OCI-LY1 (cell line): ENCODE measurements at regions not wholly inside any gene's neighbourhood (a gene's known extent, or its start where the extent isn't known, plus 50 kb on each side); places are given as distances from the start of the nearest gene placed in this dataset.

ENCODE experiments used
- H2AFZ ChIP-seq: fragments of 200-600 bp; sonication (generic), shearing (Covaris generic); 2 replicates; pipeline ENCODE4 v1.6.0; 2014; ENCODE audit warnings: antibody characterized with exemption, mild to moderate bottlenecking, low read length
- H3F3A ChIP-seq: fragments of 200-600 bp; sonication (generic), shearing (Covaris generic); 2 replicates; pipeline ENCODE4 v1.6.0; 2014; ENCODE audit warnings: mild to moderate bottlenecking, antibody characterized with exemption, low read length, moderate library complexity; ENCODE audit not compliant: insufficient read depth
- H3K27ac ChIP-seq: fragments of 200-600 bp; sonication (generic); 2 replicates; pipeline ENCODE4 v1.5.1; 2014; ENCODE audit warnings: low read length, mixed run types, mild to moderate bottlenecking, low read depth; ENCODE audit not compliant: poor library complexity, severe bottlenecking
- H3K27me3 ChIP-seq: fragments of 200-600 bp; sonication (generic); 2 replicates; pipeline ENCODE4 v1.6.0; 2014; ENCODE audit warnings: antibody characterized with exemption, mild to moderate bottlenecking, low read length, moderate library complexity; ENCODE audit not compliant: insufficient read depth
- H3K36me3 ChIP-seq: fragments of 200-600 bp; sonication (generic); 2 replicates; pipeline ENCODE4 v1.6.1; 2014; ENCODE audit warnings: mild to moderate bottlenecking, antibody characterized with exemption, low read length, moderate library complexity, mixed read lengths; ENCODE audit not compliant: insufficient read depth
- H3K4me1 ChIP-seq: fragments of 200-600 bp; sonication (generic); 2 replicates; pipeline ENCODE4 v1.5.1; 2014; ENCODE audit warnings: mild to moderate bottlenecking, low read length, moderate library complexity; ENCODE audit not compliant: insufficient read depth, severe bottlenecking
- H3K4me2 ChIP-seq: fragments of 200-600 bp; sonication (generic), shearing (Covaris generic); 2 replicates; pipeline ENCODE4 v1.6.1; 2014; ENCODE audit warnings: low read length
- H3K4me3 ChIP-seq: fragments of 200-600 bp; sonication (generic); 2 replicates; pipeline ENCODE4 v1.5.1; 2014; ENCODE audit warnings: low read length, low read depth, mild to moderate bottlenecking, mixed read lengths; ENCODE audit not compliant: poor library complexity, severe bottlenecking
- H3K79me2 ChIP-seq: fragments of 200-600 bp; shearing (Covaris generic); 2 replicates; pipeline ENCODE4 v1.6.1; 2016; ENCODE audit warnings: mixed run types, low read length, mixed read lengths; ENCODE audit not compliant: insufficient read depth
- H3K9ac ChIP-seq: fragments of 200-600 bp; sonication (generic), shearing (Covaris generic); 2 replicates; pipeline ENCODE4 v1.6.1; 2014; ENCODE audit warnings: mild to moderate bottlenecking, low read length, mixed read lengths
- H3K9me2 ChIP-seq: fragments of 200-600 bp; sonication (generic), shearing (Covaris generic); 2 replicates; pipeline ENCODE4 v1.6.1; 2014; ENCODE audit warnings: low read depth, mild to moderate bottlenecking, low read length, mixed read lengths
- H3K9me3 ChIP-seq: fragments of 200-600 bp; shearing (Covaris generic); 2 replicates; pipeline ENCODE4 v1.6.1; 2014; ENCODE audit warnings: low read length, mixed read lengths
- H4K20me1 ChIP-seq: fragments of 200-600 bp; sonication (generic), shearing (Covaris generic); 2 replicates; pipeline ENCODE4 v1.6.0; 2016; ENCODE audit warnings: mild to moderate bottlenecking, low read length; ENCODE audit not compliant: insufficient read depth
- EZH2 ChIP-seq: fragments of 200-600 bp; sonication (generic), shearing (Covaris generic); IDR thresholded peaks from 2 replicates; pipeline ENCODE4 v1.8.0; 2017; ENCODE audit warnings: borderline replicate concordance, mixed run types, mild to moderate bottlenecking, antibody characterized with exemption, low read length, moderate library complexity, mixed read lengths
- TF ChIP-seq, protein P1 (sequence below): fragments of 200-600 bp; sonication (generic), shearing (Covaris generic); IDR thresholded peaks from 2 replicates; pipeline ENCODE4 v1.5.1; 2017; ENCODE audit warnings: mild to moderate bottlenecking, antibody characterized with exemption, low read length, moderate library complexity, mixed read lengths

GRCh38 chr2:185502351-185502750, 236.3 kb upstream of the FSIP2 start:
- H3K4me3 ChIP-seq = no peak overlapping the region
- H2AFZ ChIP-seq = no peak overlapping the region
- no peaks in the 10 kb centered on the region for H3K4me1 ChIP-seq
- H3K79me2 ChIP-seq = no peaks in the 10 kb centered on the region
- no peak overlapping the region for H3K4me2 ChIP-seq
- no peaks in the 10 kb centered on the region for H3K9me3 ChIP-seq
- no peak overlapping the region for H3K27ac ChIP-seq
- H3K9me2 ChIP-seq = no peaks in the 10 kb centered on the region
- no peaks in the 10 kb centered on the region for H3F3A ChIP-seq
- H3K27me3 ChIP-seq = no peaks in the 10 kb centered on the region
- no peak overlapping the region for H3K9ac ChIP-seq
- no peaks in the 10 kb centered on the region for H3K36me3 ChIP-seq
- no peaks in the 10 kb centered on the region for H4K20me1 ChIP-seq
- TF ChIP-seq, protein P1, sequence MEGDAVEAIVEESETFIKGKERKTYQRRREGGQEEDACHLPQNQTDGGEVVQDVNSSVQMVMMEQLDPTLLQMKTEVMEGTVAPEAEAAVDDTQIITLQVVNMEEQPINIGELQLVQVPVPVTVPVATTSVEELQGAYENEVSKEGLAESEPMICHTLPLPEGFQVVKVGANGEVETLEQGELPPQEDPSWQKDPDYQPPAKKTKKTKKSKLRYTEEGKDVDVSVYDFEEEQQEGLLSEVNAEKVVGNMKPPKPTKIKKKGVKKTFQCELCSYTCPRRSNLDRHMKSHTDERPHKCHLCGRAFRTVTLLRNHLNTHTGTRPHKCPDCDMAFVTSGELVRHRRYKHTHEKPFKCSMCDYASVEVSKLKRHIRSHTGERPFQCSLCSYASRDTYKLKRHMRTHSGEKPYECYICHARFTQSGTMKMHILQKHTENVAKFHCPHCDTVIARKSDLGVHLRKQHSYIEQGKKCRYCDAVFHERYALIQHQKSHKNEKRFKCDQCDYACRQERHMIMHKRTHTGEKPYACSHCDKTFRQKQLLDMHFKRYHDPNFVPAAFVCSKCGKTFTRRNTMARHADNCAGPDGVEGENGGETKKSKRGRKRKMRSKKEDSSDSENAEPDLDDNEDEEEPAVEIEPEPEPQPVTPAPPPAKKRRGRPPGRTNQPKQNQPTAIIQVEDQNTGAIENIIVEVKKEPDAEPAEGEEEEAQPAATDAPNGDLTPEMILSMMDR = no peak
- TF ChIP-seq EZH2 = no peak

DNA sequence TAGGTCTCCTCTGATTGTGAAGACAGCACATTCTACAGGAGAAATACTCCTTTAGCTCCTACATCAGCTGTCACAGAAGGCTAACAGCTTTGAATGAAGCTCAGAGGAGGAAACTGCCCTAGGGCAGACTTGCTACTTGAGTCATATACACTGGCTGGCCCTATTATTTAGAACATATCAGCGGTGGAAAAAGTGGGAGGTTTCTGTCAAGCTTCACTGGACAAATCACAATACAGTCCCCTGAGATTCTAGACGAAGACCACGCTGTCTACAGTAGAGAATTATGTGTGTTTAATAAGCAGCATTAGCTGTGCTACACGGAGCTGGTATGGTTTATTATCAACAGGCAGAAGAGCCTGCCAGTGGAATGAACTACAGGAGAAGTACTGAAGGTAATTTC, 230.9 kb upstream of the FSIP2 start:
- H3K4me3 ChIP-seq = no peak overlapping the region
- no peaks in the 10 kb centered on the region for H3K9me2 ChIP-seq
- no peaks in the 10 kb centered on the region for H3F3A ChIP-seq
- no peaks in the 10 kb centered on the region for H4K20me1 ChIP-seq
- H3K27me3 ChIP-seq = no peaks in the 10 kb centered on the region
- no peaks in the 10 kb centered on the region for H3K4me1 ChIP-seq
- no peaks in the 10 kb centered on the region for H3K36me3 ChIP-seq
- H3K79me2 ChIP-seq = no peaks in the 10 kb centered on the region
- no peak overlapping the region for H3K27ac ChIP-seq
- no peak overlapping the region for H3K4me2 ChIP-seq
- H3K9ac ChIP-seq = no peak overlapping the region
- H3K9me3 ChIP-seq = peaks cover 8% of the 10 kb centered on the region; the same call in 1 of the 2 replicates
- no peak for TF ChIP-seq EZH2
- TF ChIP-seq, protein P1 = no peak
- no peak overlapping the region for H2AFZ ChIP-seq

DNA sequence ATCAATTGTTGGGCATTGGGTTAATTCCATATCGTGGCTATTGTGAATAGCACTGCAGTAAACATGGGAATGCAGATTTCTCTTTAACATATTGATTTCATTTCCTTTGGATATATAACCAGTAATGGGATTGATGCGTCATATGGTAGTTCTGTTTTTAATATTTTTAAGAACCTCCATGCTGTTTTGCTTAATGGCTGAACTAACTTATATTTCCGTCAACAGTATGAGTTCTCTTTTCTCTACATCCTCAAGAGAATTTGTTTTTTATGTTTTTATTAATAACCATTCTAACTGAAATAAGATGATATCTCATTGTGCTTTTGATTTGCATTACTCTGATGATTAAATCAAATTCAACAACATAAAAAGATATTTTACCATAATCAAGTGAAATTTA, 228.5 kb upstream of the FSIP2 start:
- Histone ChIP-seq H3K27me3 (no peaks in the 10 kb centered on the region), H3K27ac (no peak overlapping the region), H3K36me3 (no peaks in the 10 kb centered on the region), H3K4me3 (no peak overlapping the region), H3K9me2 (no peaks in the 10 kb centered on the region), H3K9me3 (peaks cover 8% of the 10 kb centered on the region; the same call in 1 of the 2 replicates), H3K4me1 (no peaks in the 10 kb centered on the region), H3F3A (no peaks in the 10 kb centered on the region), H3K9ac (no peak overlapping the region), H3K4me2 (no peak overlapping the region), H3K79me2 (no peaks in the 10 kb centered on the region), H2AFZ (no peak overlapping the region), H4K20me1 (no peaks in the 10 kb centered on the region)
- TF ChIP-seq, protein P1 = no peak
- no peak for TF ChIP-seq EZH2
